NCI-H2196 (cell line): ENCODE measurements at regions not wholly inside any gene's neighbourhood (a gene's known extent, or its start where the extent isn't known, plus 50 kb on each side); places are given as distances from the start of the nearest gene placed in this dataset.

ENCODE experiments used
- DNase-seq: peaks from one replicate; lab custom pipeline; 2025; ENCODE audit not compliant: unreplicated experiment; lab: John Stamatoyannopoulos, UW

DNA sequence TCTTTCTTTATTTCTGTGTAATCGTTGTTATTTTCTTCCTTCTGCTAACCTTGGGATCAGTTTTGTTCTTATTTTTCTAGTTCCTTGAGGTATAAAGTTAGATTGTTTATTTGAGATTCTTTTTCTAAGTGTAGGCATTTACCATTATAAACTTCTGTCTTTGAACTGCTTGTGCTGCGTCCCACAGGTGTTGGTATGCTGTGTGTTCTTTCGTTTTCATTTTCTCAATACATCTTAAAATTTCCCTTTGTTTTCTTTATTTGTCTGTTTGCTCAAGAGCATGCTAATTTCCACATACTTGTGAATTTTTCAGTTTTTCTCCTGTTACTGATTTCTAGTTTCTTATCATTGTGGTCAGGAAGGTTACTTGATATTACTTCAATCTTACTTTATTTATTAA lies 873.8 kb upstream of the GCFC2 start:
- DNase-seq = no peak

DNA sequence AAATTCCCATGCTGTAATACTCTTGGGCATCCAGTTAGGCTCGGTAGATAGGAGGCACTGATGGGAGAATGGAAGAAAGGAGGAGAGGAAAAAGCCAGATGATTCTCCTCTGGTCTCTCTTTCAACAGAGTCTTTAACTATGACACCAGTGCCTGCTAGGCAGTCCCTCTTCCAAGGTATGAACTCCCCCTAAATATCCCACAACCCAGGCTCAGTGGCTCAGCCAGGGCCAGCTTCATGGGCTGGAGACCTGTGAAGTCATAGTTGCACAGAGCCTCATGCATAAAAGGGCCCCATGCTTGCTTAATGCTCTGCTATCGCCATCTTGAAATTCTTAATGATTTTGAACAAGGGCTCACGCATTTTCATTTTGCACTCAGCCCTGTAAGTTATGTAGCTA lies 869.2 kb upstream of the GCFC2 start:
- DNase-seq = no peak

DNA sequence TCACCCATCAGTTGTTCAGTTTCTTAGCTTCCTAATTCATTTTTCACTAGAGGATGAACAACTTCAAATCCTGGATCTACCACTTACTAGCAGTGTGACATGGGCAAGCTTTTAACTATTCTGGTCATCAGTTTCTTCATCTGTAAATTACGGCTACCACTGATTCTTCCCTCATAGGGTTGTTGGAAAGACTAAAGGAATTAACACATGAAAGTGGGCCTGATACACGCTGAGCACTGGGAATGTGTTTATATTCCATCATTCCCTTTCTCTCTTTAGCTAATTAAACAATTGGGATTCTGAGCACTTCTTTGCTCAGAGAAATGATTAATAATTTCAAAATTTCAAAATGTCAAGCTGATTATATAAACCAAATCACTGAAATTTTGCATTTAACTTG lies 862.3 kb upstream of the GCFC2 start:
- DNase-seq = no peak

DNA sequence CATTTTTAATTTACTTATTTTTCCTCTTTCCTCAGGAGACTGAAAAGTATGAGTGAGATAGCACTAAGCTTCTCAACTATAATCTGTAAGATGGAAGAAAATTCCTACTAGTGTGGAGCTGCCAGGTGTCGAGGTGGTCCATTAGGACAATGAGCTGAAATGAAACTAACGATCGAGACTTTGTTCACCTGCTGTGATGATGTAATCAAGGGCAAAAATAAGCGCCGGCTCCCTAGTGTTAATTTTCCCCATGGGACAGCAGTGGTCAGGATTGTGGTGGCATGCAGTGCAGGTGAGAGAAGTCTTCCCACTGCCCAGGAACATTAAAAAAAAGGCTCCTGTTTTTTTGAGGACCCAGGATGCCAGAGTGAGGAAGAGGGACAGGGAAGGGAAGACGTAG lies 859.1 kb upstream of the GCFC2 start:
- DNase-seq = no peak

DNA sequence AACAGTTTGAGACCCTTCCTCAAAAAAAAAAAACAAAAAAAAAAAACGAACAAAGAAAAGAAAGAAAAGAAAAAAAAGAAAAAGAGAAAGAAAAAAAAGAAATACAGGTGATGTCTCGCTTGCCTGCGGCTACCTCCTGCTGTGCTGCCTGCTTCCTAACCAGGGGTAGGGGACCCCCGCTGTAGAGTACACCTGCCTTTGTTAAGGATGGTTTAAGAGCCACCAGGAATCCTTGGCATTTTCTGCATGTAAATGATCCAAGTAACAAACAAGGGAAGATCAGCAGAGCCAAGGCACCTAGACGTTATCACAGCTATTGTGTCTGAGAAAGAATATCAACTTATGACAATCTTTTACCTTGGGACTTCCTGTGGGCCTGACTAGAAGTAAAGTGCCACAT lies 856.8 kb upstream of the GCFC2 start:
- no peak for DNase-seq

DNA sequence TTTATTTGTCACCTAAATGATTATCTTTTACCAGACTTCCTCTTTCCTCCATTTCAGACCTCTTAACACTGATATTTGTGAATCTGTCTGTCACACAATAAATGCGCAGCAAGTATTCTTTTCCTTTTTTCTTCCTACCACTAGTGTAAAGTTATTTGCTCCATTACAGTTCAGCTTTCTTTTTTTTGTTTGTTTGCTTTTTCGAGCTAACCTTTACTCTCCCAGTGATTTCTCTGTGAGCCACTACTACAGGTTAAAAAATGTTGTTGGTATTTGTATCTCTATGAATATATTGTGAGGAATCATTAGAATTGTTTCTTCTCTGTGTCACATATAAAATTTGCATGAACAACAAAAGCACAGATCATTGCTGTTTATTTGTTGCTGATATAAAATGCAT lies 854.0 kb upstream of the GCFC2 start:
- DNase-seq = no peak

DNA sequence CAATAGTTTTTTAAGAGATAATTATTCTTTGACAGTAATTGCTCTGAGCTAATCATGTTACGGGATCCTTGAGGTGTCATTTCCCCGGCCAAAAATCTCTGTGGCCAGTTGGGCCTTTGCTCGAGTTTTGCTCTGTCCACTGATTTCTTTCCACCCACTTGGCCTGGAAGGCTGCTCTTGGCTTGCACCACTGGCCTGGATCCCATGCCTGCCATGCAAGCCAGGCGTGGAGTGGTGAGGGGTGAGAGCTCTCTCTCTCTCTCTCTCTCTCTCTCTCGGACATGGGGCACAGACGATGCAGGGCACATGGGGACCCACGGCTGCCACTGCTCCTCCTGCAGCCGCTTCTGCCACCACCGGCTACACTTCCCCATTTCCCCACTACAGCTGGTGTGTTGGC lies 853.0 kb upstream of the GCFC2 start:
- DNase-seq = no peak

DNA sequence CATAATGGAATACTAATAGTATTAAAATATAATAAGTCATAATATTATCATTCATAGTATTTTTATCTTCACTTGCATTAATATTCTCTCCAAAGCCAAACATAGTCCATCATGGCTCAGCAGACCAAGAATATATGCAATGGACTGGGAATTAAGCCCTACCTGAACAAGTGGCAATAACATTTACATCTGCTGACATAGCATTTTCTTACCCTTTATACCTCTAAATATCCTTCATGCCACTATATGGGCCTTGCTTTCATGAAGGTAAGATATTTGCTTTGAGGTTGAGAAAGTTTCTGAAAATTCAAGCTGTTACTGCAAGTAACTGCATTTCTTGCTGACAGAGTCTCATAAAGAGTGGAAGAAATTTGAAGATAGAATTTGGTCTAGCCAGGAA lies 847.4 kb upstream of the GCFC2 start:
- DNase-seq = no peak

DNA sequence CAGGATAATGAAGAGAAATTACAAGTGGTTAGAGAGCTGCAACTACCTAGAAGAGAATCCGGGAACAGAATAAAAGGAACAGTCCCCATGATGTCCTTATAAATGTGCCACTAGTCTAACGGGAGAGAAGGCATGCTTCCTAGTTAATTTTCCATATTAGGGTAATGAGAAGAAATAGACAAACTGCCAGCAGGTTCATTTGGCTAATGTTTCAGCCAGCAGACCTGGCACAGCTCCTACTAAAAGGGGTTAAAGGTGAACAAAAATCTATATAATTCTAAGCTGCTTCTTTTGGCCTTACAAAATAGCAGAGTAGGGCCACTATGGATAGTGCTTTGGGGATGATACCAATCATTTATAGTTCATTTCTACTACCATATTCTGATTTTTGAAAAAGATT lies 845.3 kb upstream of the GCFC2 start:
- DNase-seq = no peak

DNA sequence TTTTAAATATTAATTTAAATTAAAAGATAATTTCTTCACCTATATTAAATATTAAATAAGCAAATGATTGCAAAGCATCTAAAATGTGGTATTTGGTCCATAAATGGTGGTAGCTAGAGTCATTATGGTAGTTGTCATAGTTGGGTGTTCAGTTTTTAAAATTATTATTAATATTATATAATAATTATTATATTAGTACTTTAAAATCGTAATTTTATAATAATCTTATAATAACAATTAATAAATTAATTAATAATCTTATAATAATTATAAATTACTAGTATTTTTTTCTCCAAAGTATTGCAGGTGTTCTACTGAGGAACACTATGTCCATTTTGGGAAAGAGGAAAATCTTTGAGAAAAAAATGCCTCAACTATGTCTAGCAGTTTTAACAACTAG lies 835.5 kb upstream of the GCFC2 start:
- DNase-seq = no peak

DNA sequence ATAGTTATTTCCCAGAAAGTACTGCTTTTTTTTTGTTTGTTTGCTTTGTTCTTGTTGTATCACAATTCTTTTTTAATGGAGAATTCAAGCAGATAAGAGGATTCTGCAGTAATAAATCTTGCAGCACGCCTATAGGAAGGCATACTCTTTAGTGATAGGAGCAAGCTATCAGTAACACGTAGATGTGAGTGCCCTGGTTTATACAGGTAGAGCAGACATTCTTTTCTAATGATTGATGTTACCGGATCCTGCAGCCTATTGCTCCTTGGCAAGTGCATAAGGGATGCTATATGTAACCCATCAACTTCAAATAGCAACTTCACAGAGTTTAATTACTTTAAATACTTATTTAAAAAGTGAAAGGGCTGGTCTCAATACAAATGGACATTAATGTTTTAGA lies 834.2 kb upstream of the GCFC2 start:
- DNase-seq = no peak

DNA sequence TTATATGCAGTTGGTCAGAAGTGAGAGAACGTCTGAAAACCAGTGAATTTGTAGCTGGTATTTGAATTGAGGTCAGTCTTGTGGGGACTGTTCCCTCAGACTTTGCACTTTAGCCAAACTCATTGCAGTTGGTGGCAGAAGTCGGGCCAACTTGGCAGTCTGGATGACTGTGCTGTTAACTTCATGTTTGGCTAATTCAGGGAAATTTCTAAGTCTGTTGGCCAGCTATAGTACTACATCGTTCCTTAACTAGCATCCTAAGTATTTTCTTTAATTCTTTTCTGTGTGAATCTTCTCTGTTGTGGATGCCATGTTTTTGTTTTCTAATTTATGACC lies 806.8 kb upstream of the GCFC2 start:
- DNase-seq = no peak

DNA sequence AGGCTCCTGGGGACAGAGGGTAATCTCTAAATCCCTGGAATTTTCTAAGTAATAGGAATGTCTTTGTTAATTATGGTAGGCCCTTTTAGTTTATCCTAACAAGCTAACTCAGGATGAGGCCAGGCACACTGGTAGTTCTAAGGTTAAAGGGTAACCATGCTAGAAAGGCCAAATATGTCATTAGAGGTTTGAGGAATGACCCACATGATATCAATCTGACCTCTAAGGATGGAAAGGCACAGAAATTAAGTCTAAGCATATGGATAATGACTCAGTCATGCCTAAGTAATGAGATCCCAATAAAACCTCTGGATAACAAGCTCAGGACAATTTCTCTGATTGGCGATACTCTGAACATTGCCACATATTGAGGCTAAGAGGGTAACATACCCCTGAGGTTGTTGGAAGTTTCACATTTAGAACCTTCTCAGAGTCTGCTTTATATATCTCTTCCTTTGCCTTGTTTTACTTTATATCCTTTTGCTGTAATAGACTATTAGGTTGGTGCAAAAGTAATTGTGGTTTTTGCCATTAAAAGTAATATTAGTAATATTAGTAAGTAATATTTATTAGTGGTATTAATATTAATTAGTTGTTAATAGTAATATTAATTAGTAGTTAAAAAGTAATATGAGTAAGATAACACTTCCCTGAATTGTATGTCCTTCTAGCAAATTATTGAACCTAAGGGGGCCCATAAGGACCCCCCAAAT lies 806.3 kb upstream of the GCFC2 start:
- no peak for DNase-seq

DNA sequence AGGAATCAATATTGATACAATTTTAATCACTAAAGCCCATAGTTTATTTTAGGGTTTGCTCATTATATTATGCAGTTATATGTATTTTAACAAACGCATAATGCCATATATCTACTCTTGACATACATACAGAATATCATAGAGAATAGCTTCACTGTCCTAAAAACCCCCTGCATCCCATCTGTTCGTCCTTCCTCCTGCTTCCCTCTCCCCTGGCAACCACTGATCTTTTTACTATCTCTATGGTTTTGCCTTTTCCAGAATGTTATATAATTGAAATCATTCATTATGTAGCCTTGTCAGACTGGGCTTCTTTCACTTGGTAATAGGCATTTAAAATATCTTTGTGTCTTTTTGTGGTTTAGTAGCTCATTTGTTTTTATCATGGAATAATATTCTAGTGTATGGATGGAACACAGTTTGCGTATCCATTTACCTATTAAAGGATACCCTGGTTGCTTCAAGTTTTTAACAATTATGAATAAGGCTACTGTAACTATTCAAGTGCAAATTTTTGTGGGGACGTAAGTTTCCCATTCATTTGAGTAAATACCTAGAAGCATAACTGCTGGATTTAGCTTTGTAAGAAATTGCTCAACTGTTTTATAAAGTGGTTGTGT lies 801.6 kb upstream of the GCFC2 start:
- no peak for DNase-seq

DNA sequence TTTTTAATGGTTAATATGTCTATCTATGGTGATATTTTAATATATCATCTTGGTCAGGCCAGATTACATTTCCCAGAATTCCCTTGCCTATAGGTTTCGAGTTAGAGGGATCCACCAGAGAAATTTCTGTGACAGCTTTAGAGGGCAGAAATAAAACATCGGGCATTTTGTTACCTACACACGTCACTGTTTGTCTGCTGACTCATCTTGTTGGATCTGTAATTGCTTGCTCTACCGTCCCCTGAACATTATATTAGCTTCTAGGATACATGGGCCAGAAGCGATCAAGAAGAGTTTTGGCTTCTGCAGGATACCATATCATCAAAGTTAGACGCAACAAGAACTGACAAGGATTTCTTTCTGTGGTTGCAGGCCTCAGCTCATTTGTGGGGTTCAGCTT lies 795.8 kb upstream of the GCFC2 start:
- no peak for DNase-seq

DNA sequence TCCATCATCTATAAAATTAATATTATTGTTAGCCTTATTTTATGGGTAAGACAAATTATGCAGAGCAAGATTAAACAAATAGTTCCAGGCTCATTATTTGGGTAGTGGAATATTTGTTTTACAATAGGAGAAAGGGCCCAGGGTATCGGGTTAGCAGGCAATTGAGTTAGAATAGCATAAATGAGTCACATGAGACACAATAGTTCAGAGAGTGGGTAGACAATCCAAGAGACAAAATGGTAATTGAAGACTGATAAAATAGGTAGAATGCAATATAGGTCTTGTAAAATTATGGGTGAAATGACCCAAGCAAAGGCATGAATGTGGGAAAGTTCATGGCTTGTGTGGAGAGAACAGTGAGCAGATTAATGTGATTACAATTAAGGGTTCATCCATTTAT lies 790.9 kb upstream of the GCFC2 start:
- DNase-seq = no peak

DNA sequence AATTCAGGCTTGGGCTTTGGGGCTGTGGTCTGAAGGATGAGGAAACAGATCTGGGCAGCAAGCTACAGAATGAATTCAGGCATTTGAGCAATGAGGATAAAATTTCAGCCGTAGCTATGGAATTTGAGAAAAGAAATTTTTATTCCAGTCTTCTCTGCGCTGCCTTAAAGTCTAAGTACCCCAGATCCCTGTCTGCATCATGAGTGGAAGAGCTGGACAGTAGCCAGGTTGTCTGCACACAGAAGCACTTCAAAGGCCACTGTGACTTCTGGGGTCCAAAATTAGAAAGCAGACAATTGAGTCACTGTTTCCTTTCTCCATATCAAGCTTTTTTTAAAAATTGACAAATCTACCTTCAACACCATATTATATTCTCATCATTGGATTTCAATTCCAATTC lies 787.6 kb upstream of the GCFC2 start:
- DNase-seq = no peak

DNA sequence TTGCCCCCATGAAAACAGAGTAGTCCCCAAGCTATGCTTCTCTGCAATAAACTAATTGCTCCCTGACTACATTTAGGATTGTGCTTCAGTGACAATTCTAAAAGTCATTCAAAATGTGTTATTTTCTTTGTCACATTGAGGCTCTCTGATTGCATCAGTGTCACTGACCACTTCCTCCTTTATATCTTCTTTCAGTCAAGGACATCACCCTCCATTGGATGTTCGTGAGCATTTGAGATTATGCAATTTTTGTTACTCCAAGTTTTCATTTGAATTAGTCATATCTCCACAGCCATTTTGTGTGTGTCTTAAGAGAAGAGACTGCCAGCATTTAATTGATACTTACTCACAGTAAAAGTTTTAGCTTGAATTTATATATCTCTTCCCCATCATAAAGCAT lies 780.8 kb upstream of the GCFC2 start:
- no peak for DNase-seq

DNA sequence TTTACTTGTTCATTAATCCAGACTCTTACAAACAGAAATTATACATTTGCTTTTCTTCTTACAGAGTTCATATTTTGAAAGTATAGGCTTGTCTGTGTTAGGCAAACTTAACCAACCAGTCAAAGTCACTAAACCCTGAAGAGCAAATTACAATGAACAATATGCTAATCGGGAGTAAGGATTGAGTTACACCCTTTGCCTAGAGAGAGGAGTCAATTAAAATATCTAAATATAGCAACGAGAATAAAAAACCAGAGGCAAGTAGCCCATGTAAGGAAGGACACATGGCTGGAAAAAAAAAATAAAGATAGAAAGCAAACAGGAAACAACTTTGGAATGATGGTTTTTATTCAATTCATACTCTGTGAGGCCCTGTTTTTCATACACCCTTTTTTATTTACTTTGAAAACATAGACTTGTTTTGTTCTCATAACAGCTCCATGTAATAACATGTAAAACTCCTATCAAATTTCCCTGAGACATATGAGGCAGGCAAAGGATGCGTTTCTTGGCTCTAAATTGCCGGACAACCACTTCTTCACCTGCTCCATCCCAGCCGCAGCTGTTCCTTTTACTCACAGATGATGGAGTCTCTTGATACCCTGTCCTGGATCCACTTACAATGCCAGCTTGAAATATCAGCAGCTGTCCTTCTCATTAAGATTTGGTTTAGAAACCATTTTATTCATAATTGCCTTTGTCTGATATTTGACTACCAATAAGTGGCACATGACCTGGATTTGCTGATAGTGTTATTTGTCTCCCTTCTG lies 767.7 kb upstream of the GCFC2 start:
- no peak for DNase-seq

DNA sequence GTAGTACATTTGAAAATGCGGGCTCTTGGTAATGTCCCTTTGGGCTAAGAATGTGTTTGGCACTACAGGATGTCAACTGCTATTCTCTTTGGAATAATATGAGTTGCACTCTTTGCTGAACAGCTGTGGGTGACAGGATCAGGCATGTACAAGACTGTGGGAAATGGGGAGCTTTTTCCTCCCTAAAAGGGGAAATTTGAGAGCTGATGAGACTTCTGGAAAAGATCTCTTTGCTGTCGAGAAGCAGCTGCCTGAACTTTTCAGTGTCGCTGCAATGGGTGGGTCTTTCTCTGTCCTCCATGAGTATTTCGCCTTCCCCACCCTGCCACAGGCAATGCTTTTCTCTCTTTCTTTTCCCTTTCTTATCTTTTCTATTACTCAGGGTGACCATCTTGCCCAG lies 762.2 kb upstream of the GCFC2 start:
- DNase-seq = no peak

DNA sequence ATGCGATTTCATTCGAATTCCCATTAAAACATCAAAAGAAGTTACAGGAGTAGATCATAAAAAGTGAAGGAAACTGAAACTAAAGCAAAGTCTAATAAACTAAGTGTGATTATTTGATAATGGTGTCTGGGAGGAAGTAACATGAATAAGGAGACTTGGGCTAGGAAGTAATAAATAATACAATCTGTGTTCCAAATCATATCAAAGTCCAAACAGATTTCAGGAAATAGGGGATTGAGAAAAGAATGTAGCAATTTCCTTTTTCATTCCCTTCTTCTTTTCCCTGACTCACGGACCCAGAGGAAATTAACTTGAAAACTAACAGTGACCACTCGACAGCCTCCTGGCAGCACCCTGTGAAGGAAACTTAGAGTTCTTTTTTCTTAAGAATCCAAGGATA lies 758.4 kb upstream of the GCFC2 start:
- DNase-seq = no peak

DNA sequence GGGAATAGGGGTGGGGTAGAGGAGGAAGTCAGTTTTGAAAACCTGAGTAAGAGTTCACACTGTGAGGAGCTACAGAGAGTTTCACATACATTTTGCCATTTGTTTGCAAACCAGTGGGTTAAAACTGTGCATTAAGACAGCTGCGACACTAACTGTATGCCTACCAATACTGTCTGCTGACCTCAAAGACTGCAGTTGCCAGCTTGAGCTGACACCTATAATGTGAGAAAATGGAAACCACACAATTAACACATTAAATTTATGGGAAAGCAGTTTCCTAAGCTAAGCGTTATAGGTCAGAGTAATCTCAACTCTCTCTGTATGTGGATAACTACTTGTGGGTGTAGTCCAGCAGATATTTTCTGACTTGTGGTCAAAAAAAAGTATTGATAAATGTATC lies 756.6 kb upstream of the GCFC2 start:
- no peak for DNase-seq

DNA sequence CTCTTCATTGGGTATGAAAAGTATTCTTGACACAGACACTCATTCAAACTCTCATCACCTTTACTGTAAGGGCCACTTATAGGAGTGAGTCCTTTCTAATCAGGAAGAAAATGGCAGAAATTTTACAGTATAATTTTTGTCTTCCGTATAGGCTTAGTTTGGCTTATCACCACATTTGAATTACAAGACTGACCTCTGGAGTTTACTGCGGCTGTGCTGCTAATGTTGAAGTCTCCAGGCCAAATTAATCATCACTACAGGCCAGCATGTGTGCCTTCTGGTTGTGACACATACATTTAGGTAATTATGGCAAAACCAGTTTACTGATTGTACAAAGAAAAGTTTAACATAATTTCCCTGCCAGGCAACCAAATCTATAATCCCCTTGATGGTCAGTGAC lies 753.6 kb upstream of the GCFC2 start:
- DNase-seq = no peak
